Activated naive CD4-positive, alpha-beta T cell treated with anti-CD3 and anti-CD28 coated beads, Interleukin-2, amount 10 ng/mL, durations not matched to agents 7 days and 5 days (primary cell): ENCODE measurements at regions not wholly inside any gene's neighbourhood (a gene's known extent, or its start where the extent isn't known, plus 50 kb on each side); places are given as distances from the start of the nearest gene placed in this dataset.

Experiments
- CTCF ChIA-PET: fragments of 350-600 bp; sonication (Branson Sonifier 250); formaldehyde crosslinking; loops from one replicate; lab custom pipeline; 2021; ENCODE audit warnings: antibody characterized with exemption; lab: Charles Lee
- DNase-seq: peaks from one replicate; pipeline ENCODE4 v3.0.0-alpha.2; 2020
- H3K27ac Mint-ChIP-seq: one replicate; pipeline ENCODE4 v1.8.0; 2021; ENCODE audit warnings: mild to moderate bottlenecking, moderate library complexity, mixed read lengths
- H3K27me3 Mint-ChIP-seq: one replicate; pipeline ENCODE4 v1.8.0; 2021; ENCODE audit warnings: mild to moderate bottlenecking, mixed read lengths
- H3K36me3 Mint-ChIP-seq: one replicate; pipeline ENCODE4 v1.8.0; 2021; ENCODE audit warnings: mixed read lengths
- H3K4me1 Mint-ChIP-seq: one replicate; pipeline ENCODE4 v1.8.0; 2021; ENCODE audit warnings: mixed read lengths
- H3K4me3 Mint-ChIP-seq: one replicate; pipeline ENCODE4 v1.8.0; 2021; ENCODE audit warnings: mild to moderate bottlenecking, moderate library complexity, mixed read lengths
- H3K9me3 Mint-ChIP-seq: one replicate; pipeline ENCODE4 v1.8.0; 2021; ENCODE audit warnings: mixed read lengths

DNA sequence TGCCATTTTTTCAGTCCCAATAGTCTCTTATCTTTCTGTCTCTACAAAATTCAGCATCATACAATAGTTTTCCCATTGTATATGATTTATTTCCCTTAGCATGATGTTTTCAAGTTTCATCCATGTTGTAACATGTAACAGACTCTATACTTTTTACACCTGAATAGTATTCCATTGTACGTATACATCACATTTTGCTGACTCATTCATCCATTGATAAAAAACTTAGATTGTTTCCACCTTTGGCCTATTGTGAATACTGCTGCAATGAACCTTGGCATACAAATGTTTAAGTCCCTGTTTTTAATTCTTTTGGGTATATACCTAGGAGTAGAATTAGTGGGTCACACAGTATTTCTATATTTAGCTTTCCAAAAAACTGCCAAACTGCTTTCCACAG lies 349.3 kb upstream of the CDH2 start:
- Mint-ChIP-seq H3K9me3 (peaks cover 4% of the 10 kb centered on the region), H3K27me3 (no peaks in the 10 kb centered on the region), H3K4me1 (no peaks in the 10 kb centered on the region), H3K36me3 (no peaks in the 10 kb centered on the region), H3K27ac (no peak overlapping the region), H3K4me3 (no peak overlapping the region)
- DNase-seq = no peak
- CTCF ChIA-PET = no interaction called here

DNA sequence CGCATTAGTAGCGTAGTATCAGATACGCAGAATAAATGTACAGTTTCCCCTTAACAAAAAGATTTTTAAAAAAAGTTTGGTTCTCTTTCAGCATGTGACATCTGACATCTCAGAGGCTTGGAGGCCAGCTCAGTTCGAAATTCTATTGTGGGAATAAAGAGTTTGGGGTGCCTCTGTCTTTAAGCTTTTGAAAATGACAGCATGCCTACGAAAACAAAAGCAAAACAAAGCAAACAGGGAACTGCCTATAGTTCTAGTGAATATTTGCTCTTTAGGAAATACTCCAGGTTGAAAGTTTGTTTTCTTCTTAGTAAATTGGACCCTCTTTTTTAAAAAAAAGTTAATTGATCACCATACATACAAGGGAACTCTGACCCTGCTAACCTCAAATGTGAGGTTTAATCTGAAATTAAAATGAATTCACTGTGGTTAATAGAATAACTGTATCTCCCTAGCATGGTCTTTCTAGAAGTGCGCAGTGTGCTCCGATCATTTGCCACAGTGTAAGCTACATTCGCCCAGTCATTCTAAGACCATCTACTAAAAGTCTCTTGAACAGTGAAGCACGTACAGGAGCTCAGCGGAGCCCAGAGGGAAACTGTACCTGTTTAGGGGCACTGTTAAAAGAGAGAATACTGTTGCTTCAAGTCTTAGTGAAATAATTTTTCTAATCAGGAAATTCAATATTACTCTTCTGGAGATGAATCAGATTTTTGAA lies 347.0 kb upstream of the CDH2 start:
- no peaks in the 10 kb centered on the region for H3K36me3 Mint-ChIP-seq
- H3K27ac Mint-ChIP-seq = no peak overlapping the region
- DNase-seq = no peak
- no peaks in the 10 kb centered on the region for H3K4me1 Mint-ChIP-seq
- no peaks in the 10 kb centered on the region for H3K27me3 Mint-ChIP-seq
- CTCF ChIA-PET = no interaction called here
- H3K4me3 Mint-ChIP-seq = no peak overlapping the region
- H3K9me3 Mint-ChIP-seq = peaks cover 2% of the 10 kb centered on the region

GRCh38 chr18:28522236-28522635 lies 345.3 kb upstream of the CDH2 start:
- Mint-ChIP-seq H3K9me3 (peaks cover 5% of the 10 kb centered on the region), H3K27me3 (no peaks in the 10 kb centered on the region), H3K4me3 (no peak overlapping the region), H3K4me1 (no peaks in the 10 kb centered on the region), H3K27ac (no peak overlapping the region), H3K36me3 (no peaks in the 10 kb centered on the region)
- no peak for DNase-seq
- CTCF ChIA-PET = no interaction called here

- Mint-ChIP-seq H3K27me3 (no peaks in the 10 kb centered on the region), H3K4me3 (no peak overlapping the region), H3K27ac (no peak overlapping the region), H3K36me3 (no peaks in the 10 kb centered on the region), H3K9me3 (peaks cover 9% of the 10 kb centered on the region), H3K4me1 (no peaks in the 10 kb centered on the region)
- no peak for DNase-seq
- CTCF ChIA-PET = no interaction called here
Measured at GRCh38 chr18:28519997-28520396, 343.1 kb upstream of the CDH2 start.

GRCh38 chr18:28514699-28515098 lies 337.8 kb upstream of the CDH2 start:
- H3K36me3 Mint-ChIP-seq = no peaks in the 10 kb centered on the region
- H3K27me3 Mint-ChIP-seq = no peaks in the 10 kb centered on the region
- no peaks in the 10 kb centered on the region for H3K4me1 Mint-ChIP-seq
- CTCF ChIA-PET = no interaction called here
- H3K9me3 Mint-ChIP-seq = peaks cover 10% of the 10 kb centered on the region
- H3K4me3 Mint-ChIP-seq = no peak overlapping the region
- no peak for DNase-seq
- H3K27ac Mint-ChIP-seq = no peak overlapping the region

GRCh38 chr18:28512357-28512756 lies 335.4 kb upstream of the CDH2 start:
- peaks cover 7% of the 10 kb centered on the region for H3K9me3 Mint-ChIP-seq
- no peak for DNase-seq
- no peak overlapping the region for H3K27ac Mint-ChIP-seq
- H3K27me3 Mint-ChIP-seq = no peaks in the 10 kb centered on the region
- H3K4me1 Mint-ChIP-seq = no peaks in the 10 kb centered on the region
- CTCF ChIA-PET = no interaction called here
- H3K36me3 Mint-ChIP-seq = no peaks in the 10 kb centered on the region
- no peak overlapping the region for H3K4me3 Mint-ChIP-seq

DNA sequence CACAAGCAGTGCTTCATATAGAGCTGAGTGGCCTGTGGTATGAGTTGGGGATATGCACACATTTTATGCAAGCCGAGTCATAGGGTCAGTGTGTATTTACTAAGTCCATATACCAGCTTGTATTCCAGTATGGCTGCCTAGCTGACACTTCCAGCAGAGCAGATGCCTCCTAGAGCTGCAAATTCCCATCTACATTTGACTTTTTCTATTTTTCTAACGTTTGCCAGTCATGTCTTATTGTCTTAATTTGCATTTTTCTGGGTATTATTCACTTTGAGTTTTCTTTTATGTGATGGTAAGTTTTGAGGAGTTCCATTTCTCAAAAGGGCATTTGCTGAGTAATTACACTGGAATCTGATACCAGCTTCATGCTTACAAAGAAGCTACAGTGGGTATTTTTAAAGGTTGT lies 334.5 kb upstream of the CDH2 start:
- Mint-ChIP-seq H3K4me3 (no peak overlapping the region), H3K9me3 (peaks cover 8% of the 10 kb centered on the region), H3K27ac (no peak overlapping the region), H3K27me3 (no peaks in the 10 kb centered on the region), H3K36me3 (no peaks in the 10 kb centered on the region), H3K4me1 (no peaks in the 10 kb centered on the region)
- no peak for DNase-seq
- CTCF ChIA-PET = interaction anchor here (0.7 kb wide), 1 partner anchor 121 kb away, joined by 3 read pairs; no protein-coding TSS in a partner anchor

GRCh38 chr18:28510210-28510609 lies 333.3 kb upstream of the CDH2 start:
- no peak for DNase-seq
- CTCF ChIA-PET = no interaction called here
- H3K36me3 Mint-ChIP-seq = no peaks in the 10 kb centered on the region
- no peak overlapping the region for H3K27ac Mint-ChIP-seq
- H3K4me1 Mint-ChIP-seq = no peaks in the 10 kb centered on the region
- no peak overlapping the region for H3K4me3 Mint-ChIP-seq
- H3K9me3 Mint-ChIP-seq = peaks cover 6% of the 10 kb centered on the region
- H3K27me3 Mint-ChIP-seq = no peaks in the 10 kb centered on the region

DNA sequence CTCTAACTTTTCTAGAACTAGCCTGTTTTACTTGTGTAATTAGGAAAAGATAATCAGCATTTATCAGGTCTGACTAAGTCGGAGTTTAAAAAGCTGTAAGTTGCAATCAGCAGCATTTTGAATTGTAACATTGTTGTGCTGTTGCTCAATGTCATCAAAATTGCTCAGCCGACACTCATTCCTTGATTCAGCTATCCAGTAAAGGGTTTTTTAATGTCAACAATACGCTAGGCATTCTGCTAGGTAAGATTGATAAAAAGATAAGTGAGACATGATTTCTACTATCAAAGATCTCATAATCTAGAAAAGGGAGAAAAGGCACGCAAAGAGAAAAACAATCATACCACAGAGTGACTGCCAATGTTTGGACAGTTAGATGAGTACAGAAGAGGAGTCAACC lies 327.1 kb upstream of the CDH2 start:
- Mint-ChIP-seq H3K4me1 (no peaks in the 10 kb centered on the region), H3K4me3 (no peak overlapping the region), H3K9me3 (peaks cover 8% of the 10 kb centered on the region), H3K27ac (no peak overlapping the region), H3K36me3 (no peaks in the 10 kb centered on the region), H3K27me3 (no peaks in the 10 kb centered on the region)
- CTCF ChIA-PET = no interaction called here
- no peak for DNase-seq

- no peaks in the 10 kb centered on the region for H3K36me3 Mint-ChIP-seq
- no peaks in the 10 kb centered on the region for H3K4me1 Mint-ChIP-seq
- H3K4me3 Mint-ChIP-seq = no peak overlapping the region
- no peak for DNase-seq
- no peak overlapping the region for H3K27ac Mint-ChIP-seq
- H3K27me3 Mint-ChIP-seq = no peaks in the 10 kb centered on the region
- CTCF ChIA-PET = no interaction called here
- H3K9me3 Mint-ChIP-seq = peaks cover 8% of the 10 kb centered on the region
Measured at GRCh38 chr18:28494151-28494550, 317.2 kb upstream of the CDH2 start.

DNA sequence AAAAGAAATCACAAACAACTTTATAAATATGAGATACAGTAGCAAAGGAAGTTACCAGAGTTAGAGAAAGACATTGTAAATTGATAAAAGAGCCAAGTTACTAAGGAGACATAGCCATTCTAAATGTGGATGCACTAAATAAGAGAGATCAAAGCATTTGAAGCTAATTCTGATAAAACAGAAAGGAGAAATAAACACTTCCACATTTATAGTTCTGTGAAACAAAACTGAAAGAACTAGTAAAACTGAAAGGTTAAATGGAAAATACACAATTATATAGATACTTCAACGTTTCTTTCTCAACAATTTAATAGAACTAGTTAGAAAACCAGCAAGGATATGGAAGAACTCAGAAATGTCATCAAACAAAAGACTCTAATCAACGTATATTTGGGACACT lies 309.0 kb upstream of the CDH2 start:
- Mint-ChIP-seq H3K9me3 (peaks cover 10% of the 10 kb centered on the region), H3K27ac (no peak overlapping the region), H3K36me3 (no peaks in the 10 kb centered on the region), H3K4me1 (no peaks in the 10 kb centered on the region), H3K4me3 (no peak overlapping the region), H3K27me3 (no peaks in the 10 kb centered on the region)
- DNase-seq = no peak
- CTCF ChIA-PET = no interaction called here

GRCh38 chr18:28485210-28485801 lies 308.4 kb upstream of the CDH2 start:
- Mint-ChIP-seq H3K4me1 (no peaks in the 10 kb centered on the region), H3K9me3 (peaks cover 10% of the 10 kb centered on the region), H3K4me3 (no peak overlapping the region), H3K27me3 (no peaks in the 10 kb centered on the region), H3K27ac (no peak overlapping the region), H3K36me3 (no peaks in the 10 kb centered on the region)
- DNase-seq = no peak
- CTCF ChIA-PET = no interaction called here

- Mint-ChIP-seq H3K27me3 (no peaks in the 10 kb centered on the region), H3K36me3 (no peaks in the 10 kb centered on the region), H3K4me1 (no peaks in the 10 kb centered on the region), H3K9me3 (peaks cover 16% of the 10 kb centered on the region), H3K27ac (no peak overlapping the region), H3K4me3 (no peak overlapping the region)
- CTCF ChIA-PET = no interaction called here
- DNase-seq = no peak
Measured at GRCh38 chr18:28478531-28478930, 301.6 kb upstream of the CDH2 start.

GRCh38 chr18:28476302-28476701 lies 299.4 kb upstream of the CDH2 start:
- CTCF ChIA-PET = no interaction called here
- Mint-ChIP-seq H3K4me1 (no peaks in the 10 kb centered on the region), H3K4me3 (no peak overlapping the region), H3K27ac (no peak overlapping the region), H3K27me3 (no peaks in the 10 kb centered on the region), H3K36me3 (no peaks in the 10 kb centered on the region), H3K9me3 (peaks cover 15% of the 10 kb centered on the region)
- DNase-seq = no peak

DNA sequence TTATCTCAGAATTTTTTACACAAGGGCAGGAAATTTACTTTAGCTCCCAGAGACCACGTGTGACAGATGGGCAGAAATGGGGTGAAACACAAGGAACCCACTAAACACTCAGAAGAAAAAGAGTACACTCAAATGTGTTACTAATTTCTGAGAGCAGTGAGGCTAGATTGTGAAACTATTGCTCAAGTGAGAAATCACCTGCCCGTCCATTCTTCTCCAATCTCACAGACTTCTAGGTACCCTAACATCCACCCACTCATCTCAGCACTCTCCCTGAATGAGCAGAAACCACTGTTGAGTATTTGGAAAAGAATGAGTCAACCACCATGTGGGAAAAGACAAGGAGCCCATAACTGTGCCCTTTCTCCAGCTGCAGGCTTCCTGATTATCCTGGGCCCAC lies 293.0 kb upstream of the CDH2 start:
- H3K27me3 Mint-ChIP-seq = no peaks in the 10 kb centered on the region
- DNase-seq = no peak
- peaks cover 11% of the 10 kb centered on the region for H3K9me3 Mint-ChIP-seq
- no peak overlapping the region for H3K4me3 Mint-ChIP-seq
- CTCF ChIA-PET = no interaction called here
- H3K27ac Mint-ChIP-seq = no peak overlapping the region
- H3K4me1 Mint-ChIP-seq = no peaks in the 10 kb centered on the region
- no peaks in the 10 kb centered on the region for H3K36me3 Mint-ChIP-seq
